Uterus (tissue), 2 donors: ENCODE measurements at regions not wholly inside any gene's neighbourhood (a gene's known extent, or its start where the extent isn't known, plus 50 kb on each side); places are given as distances from the start of the nearest gene placed in this dataset.

Experiments used
- CTCF ChIP-seq, 4 experiments: fragments of 200-600 bp in 2 of 4; fragments of 450-650 bp in 2 of 4; sonication (generic) in 2 of 4; IDR thresholded peaks; one replicate each; pipeline ENCODE4 v1.5.1; 2016 to 2019; ENCODE audit warnings: antibody characterized with exemption in 4 of 4, mild to moderate bottlenecking in 2 of 4, moderate library complexity in 1 of 4
- POLR2A ChIP-seq, 2 donors: fragments of 450-650 bp; IDR thresholded peaks; one replicate each; pipeline ENCODE4 v1.6.1; 2016; ENCODE audit warnings: antibody characterized with exemption in 2 of 2, mild to moderate bottlenecking in 1 of 2, moderate library complexity in 1 of 2

DNA sequence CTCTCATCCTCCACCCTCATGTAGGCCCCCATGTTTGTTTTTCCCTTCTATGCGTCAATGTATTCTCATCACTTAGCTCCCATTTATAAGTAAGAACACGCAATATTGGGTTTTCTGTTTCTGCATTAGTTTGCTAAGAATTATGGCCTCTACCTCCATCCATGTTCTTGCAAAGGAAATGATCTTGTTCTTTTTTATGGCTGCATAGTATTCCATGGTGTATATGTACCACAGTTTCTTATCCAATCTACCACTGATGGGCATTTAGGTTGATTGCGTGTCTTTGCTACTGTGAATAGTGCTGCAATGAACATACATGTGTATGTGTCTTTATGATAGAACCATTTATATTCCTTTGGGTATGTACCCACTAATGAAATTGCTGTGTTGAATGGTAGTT lies 200.0 kb downstream of the ADGRG6 start:
- TF ChIP-seq CTCF (IDR thresholded peaks at IDR 0.05) (no peak), POLR2A (IDR thresholded peaks at IDR 0.05) (no peak)
